ENCODE measurements at regions not wholly inside any gene's neighbourhood (a gene's known extent, or its start where the extent isn't known, plus 50 kb on each side); places are given as distances from the start of the nearest gene placed in this dataset.
"Not testable (repeated sequence)": the region's sequence is repeated elsewhere in the genome, so short reads cannot be mapped to it uniquely, and the experiment has no call there.

DNA sequence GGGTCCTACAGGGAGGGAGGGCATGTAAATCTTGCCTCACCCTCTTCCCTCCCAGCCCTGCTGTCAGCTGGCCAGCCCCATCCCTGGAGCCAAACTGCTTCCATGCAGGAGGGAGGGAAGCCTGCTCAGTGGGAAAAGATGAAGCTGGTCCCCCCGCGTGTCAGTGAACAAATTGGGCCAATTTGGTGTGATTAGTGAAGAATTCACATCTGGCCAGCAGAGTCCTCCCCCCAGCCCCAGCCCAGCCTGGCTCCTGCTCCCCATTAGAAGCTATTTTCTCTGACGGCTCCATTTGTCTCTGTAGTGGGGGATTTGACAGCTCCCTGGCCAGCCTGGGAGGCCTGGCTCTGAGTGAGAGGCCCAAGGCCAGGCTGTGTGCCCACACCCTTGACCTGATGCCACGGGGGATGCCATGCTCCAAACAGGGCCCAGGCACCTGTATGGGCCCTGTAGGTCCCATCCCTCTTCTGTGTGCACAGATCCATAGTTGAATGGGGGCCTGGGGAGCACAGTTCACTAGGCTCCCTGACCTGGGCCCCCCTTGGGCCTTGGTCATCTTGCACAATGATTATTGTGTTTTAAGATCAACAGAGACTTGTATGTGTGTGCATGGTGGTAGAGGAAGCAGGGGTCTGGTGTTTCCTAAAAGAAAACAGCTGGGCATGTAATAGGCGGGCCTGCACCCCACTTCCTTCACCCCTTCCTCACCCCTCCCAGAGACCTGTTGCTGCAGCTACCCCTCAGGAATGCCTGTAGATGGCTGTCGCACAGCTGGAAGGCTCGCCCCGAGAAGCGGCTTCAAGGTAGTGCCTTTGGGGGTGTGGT lies 50.7 kb upstream of the TAC4 start:
- DNase-seq = no peak

- no peak for DNase-seq
Observed at GRCh38 chr17:49899191-49899485, 51.3 kb upstream of the TAC4 start.

DNA sequence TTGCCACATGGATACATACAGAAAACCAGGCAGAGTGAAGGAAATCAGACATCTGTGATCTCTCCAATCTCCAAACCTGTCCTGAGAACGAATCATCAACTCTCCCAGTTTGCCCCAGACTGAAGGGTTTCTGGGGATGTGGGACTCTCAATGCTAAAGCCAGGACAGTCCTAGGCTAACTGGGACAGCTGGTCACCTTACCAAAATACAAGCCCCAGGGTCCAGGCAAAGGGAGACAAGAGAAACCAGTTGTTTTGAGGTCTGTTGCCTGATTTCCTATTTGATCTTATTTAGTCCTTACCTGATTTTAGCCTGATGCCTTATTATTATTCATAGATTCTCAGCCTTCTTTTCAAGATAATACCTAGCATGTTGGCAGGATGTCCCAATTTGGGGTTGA lies 51.7 kb upstream of the TAC4 start:
- DNase-seq = no peak

- not testable (repeated sequence) for DNase-seq
Observed at GRCh38 chr17:49900801-49901200, 52.9 kb upstream of the TAC4 start.

DNA sequence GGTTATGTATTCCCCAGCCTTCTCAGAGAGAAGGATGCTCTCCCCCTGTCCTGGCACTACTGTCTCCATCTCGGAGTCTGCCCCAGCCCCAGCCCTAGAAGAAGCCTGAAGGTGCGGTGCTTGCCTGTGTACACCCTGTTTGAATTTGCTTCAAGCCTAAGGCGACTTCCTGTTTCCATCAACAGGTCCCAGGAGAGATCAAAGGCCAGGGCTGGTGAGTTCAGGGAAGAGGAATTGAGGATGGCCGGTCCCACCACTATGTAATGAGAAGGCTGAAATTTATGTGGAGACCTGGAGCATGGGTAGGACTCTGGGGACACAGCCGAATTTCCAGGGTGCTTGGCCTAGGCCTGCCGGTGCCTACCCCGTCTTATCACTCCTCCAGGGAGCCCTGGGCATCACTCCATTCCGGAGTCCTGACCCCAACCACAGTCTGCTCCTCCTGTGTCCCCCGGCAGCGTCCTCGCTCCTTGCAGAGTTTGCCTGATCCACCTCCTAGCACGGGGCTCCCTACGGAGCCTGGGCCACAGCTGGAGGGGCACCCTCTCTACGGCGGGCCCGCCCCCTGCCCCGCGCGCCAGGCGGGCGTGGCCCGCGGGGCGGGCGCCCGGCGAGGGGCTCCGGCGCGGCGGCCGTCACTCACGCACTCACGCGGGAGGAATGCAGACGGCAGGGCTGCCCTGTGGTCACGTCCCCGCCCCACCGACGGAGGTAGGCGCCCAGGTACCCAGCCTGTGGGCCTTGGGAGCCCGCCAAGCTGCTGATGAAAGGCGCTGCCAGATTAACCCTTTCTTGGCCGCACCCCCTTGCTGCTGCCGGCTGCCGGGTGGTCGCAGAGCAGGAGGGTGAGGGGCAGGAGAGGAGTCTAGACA lies 53.8 kb upstream of the TAC4 start:
- peak; percentile 21 for DNase-seq

- no peak for DNase-seq
Observed at GRCh38 chr17:49903523-49903922, 55.7 kb upstream of the TAC4 start.

DNA sequence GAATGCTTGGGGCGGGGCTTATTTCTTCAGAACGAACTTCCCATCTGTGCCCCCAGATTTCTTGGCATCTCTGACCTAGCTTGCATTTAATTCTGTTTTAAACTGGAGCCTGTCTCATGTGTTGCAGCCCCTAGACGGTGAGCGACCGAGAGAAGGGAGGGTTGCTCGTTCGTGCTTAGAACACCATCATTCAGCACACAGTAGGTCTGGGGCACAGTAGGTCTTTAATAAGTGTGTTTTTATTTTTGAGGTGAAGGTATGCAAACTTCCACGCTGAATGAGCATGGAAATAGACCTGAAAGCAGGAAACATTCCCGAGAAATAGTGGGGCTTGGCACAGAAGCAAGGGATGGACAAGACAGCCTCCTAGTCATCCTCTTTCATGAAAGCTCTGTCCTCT lies 57.0 kb upstream of the TAC4 start:
- DNase-seq = no peak

DNA sequence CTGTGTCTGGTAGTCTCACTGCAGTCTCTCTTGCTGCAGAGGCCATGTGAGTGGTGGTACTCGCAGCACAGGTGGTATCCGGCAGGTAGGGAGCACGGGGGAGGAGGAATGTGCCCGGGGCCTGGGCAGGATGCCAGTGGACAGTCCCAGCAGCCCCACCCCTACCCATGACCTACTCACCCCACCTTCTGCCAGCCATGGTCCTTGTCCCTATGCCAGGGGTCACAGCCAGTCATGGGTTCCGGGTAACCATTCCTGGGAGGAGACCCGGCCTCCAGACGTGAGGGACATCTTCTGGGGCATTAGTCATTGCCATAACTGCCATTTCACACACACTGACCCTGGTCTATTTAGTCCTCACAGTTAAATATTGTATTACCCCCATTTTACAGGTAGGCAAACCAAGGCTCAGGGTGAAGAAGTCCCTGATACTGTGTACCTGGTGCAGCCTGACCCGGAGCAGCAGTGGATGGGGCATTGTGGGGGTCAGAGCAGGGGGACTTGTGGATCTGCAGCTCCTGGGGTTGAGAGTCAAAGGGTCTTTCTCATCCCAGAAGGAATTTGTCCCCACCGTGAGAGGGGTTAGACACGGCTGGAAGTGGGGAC lies 58.8 kb upstream of the TAC4 start:
- DNase-seq = no peak

DNA sequence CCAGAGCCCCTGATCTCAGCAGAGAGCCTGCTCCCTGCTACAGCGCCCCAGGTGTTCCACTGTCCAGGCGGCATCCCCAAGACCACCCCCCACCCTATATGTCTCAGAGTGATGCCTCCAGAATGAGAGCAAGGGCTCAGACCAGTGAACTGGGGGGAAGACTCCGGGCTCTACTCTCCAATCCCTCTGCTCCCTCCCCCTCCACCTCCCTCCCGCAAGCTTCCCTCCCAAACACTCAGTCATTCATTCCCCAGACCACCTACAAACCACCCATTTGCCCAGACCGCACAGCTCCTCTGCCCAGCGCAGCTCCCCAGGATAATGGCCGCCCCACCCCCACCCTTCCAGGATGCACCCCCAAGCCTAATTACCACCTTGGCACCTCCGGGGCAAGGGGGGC lies 59.4 kb upstream of the TAC4 start:
- no peak for DNase-seq

- no peak for DNase-seq
Observed at GRCh38 chr17:49908782-49909714, 59.9 kb upstream of the DLX4 start.

DNA sequence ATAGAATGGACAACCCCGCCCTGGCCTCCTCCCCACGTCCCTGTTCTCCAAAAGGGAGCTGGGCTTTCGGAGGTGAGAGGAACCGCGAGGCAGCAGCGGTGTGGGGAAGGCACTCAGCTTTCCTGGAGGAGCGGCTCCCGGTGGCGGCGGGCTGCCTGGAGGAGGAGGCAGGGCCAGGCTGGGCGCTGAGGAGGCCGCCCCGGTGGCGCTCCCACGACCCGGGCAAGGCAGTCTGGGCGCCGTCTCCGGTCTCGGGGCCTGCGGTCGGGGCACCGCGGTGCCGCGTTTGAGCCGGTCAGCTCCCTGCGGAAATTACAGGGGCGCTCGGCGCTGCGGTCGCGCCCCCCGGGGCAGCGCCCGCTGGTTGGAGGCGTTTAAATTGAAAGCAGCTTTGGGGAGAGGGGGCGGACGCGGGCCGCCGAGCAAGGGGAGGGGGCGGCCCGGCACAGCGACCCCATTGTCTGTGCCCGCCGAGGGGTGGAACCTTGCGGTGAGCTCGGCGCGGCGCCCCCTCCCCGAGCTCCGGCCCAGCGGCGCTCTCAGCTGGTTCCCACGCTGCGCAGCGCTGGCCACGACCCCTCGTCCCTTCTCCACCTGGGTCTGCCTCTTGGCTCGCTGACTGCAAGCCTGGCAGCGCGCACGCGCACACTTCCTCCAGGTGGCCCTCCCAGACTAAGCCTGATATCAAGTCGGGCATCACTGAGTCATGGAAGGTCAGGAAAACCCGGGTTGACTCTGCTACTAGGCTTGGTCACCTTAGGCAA lies 58.7 kb upstream of the DLX4 start:
- DNase-seq = no peak

- DNase-seq = no peak
Observed at GRCh38 chr17:49910858-49911204, 58.2 kb upstream of the DLX4 start.

DNA sequence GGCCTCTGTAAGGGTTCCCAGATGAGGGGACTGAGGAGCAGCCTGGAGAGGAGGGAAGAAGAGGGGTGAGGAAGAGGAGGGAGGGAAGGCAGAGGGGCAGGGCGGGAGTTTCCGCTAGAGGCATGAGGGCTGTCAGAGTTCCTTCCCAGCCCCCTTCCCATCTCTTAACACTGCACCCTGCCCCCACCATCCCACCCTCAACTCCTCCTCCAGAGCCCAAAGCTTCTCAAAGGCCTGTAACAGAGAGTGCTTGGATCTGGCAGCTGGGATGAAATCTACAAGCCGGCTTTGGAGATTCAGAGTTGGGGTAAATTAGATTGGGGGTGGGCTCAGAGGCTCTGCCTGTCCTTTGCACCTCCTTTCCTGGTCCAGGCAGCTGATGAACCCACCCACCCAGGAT lies 57.3 kb upstream of the DLX4 start:
- DNase-seq = no peak

GRCh38 chr17:49913226-49914095 lies 55.5 kb upstream of the DLX4 start:
- peak; percentile 64 for DNase-seq

GRCh38 chr17:49914096-49914490 lies 54.9 kb upstream of the DLX4 start:
- DNase-seq = no peak

DNA sequence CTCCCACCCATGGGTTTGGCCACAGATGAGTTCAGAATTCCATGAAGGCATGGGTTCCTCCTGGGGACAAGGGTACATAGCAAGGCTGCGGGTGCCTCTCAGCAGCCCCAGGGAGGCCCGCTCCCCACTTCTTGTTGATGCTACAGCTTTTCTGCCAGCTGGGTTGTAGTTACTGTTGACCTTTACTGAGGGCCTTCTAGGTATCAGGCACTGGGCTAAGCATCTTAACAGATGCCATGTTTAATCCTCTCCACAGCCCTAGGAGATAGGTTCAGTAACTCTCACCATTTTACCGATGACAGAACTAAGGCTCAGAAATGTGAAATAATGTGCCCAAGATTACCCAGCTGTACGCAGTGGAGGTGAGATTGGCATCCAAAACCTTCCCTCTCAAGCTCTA lies 54.3 kb upstream of the DLX4 start:
- DNase-seq = no peak

DNA sequence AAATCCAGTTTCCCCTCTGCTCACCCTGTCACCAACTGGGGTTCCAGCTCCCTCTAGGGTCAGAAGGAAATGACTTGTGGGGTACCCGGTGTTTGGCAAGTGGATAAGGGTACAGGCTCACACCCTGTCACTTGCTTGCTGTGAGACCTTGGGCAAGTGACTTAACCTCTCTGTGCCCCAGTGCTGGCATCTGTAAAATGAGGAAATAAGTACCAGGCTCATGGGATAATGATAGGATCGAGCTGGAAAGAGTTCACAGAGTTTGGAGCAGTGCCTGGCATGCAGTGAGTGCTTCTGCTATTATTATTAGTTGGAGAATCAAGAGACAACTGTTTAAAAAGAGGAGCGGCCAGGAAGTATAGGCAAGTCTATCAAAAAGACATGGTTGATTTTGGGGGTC lies 53.7 kb upstream of the DLX4 start:
- DNase-seq = no peak

- DNase-seq = no peak
Observed at GRCh38 chr17:49915670-49916069, 53.3 kb upstream of the DLX4 start.

DNA sequence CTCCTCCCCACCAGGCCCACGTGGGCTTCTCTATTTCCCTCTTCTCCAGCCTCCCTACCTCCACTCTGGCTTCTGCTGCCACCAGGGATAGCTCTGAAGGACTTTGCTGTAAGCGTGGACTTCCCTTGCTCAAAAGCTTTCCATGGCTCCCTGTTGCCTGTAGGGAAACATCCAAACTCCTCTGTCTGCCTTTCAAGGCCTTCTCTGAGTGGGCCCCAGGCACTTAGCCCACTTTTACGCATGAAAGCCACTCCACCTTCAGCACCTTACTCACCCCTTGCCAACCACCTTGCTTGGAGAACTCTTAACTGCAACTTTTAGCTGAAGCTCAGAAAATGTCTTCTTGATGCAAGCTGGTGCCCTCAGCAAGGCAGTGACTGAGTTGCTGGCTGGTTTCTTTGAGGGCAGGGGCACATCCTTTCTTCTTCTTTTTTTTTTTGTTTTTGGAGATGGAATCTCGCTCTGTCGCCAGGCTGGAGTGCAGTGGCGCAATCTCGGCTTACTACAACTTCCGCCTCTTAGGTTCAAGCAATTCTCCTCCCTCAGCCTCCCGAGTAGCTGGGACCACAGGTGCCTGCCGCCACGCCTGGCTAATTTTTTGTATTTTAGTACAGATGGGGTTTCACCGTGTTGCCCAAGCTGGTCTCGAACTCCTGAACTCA lies 52.0 kb upstream of the DLX4 start:
- DNase-seq = no peak

- DNase-seq = no peak
Observed at GRCh38 chr17:49918591-49918990, 50.4 kb upstream of the DLX4 start.
